PC-3 (cell line): ENCODE measurements at regions not wholly inside any gene's neighbourhood (a gene's known extent, or its start where the extent isn't known, plus 50 kb on each side); places are given as distances from the start of the nearest gene placed in this dataset.

ENCODE experiments used
- ATAC-seq: fragments of 200-7000 bp; cut with Tn5 transposase; 2 replicates; pipeline ENCODE4 v1.9.1; 2020; ENCODE audit warnings: mild to moderate bottlenecking, moderate library complexity
- BruUV-seq: library from RNA; stranded (reverse); fragments of 400-500 nt; replicated peaks from 2 replicates; lab custom pipeline; 2021; lab: Mats Ljungman, UMichigan
- CTCF ChIA-PET: fragments of 300-600 bp; sonication (Branson Sonifier 250); formaldehyde crosslinking; loops from one replicate; lab custom pipeline; 2022; ENCODE audit warnings: antibody characterized with exemption; lab: Charles Lee
- POLR2A ChIA-PET: fragments of 300-600 bp; sonication (Branson Sonifier 250); formaldehyde crosslinking; loops from one replicate; lab custom pipeline; 2022; ENCODE audit warnings: antibody characterized with exemption; ENCODE audit not compliant: unreplicated experiment; lab: Charles Lee
- DNase-seq: peaks from one replicate; pipeline ENCODE4 v3.0.0-alpha.2; 2015
- H2AFZ ChIP-seq: fragments of 300-600 bp; sonication (generic); 2 replicates; pipeline ENCODE4 v1.6.0; 2016; ENCODE audit warnings: antibody characterized with exemption, low read length
- H3F3A ChIP-seq: fragments of 300-600 bp; sonication (generic); one replicate; pipeline ENCODE4 v1.6.0; 2017; ENCODE audit warnings: antibody characterized with exemption, low read length, control low read depth, mild to moderate bottlenecking; ENCODE audit not compliant: unreplicated experiment
- H3K27ac ChIP-seq: fragments of 300-600 bp; sonication (generic); 2 replicates; pipeline ENCODE4 v1.5.1; 2016; ENCODE audit warnings: mild to moderate bottlenecking, low read length
- H3K27me3 ChIP-seq: fragments of 300-600 bp; sonication (generic); 2 replicates; pipeline ENCODE4 v1.6.1; 2016; ENCODE audit warnings: low read length, mixed read lengths
- H3K36me3 ChIP-seq: fragments of 300-600 bp; sonication (generic); 2 replicates; pipeline ENCODE4 v1.6.1; 2016; ENCODE audit warnings: low read depth, mixed run types, low read length, mixed read lengths
- H3K4me1 ChIP-seq: fragments of 300-600 bp; sonication (generic); 2 replicates; pipeline ENCODE4 v1.5.1; 2016; ENCODE audit warnings: low read length; ENCODE audit not compliant: insufficient read depth
- H3K4me2 ChIP-seq: fragments of 300-600 bp; sonication (generic); 2 replicates; pipeline ENCODE4 v1.6.0; 2016; ENCODE audit warnings: low read length
- H3K4me3 ChIP-seq: fragments of 300-600 bp; sonication (generic); 2 replicates; pipeline ENCODE4 v1.5.1; 2016; ENCODE audit warnings: mild to moderate bottlenecking, low read length, mixed read lengths
- H3K79me2 ChIP-seq: fragments of 300-600 bp; sonication (generic); 2 replicates; pipeline ENCODE4 v1.6.1; 2017; ENCODE audit warnings: low read length, mixed read lengths
- H3K9ac ChIP-seq: fragments of 300-600 bp; sonication (generic); 2 replicates; pipeline ENCODE4 v1.6.0; 2016; ENCODE audit warnings: mild to moderate bottlenecking, low read length
- H3K9me2 ChIP-seq: fragments of 300-600 bp; sonication (generic); replicated peaks from 2 replicates; pipeline ENCODE4 v1.6.1; 2016; ENCODE audit warnings: mixed run types, low read length, mixed read lengths
- H3K9me3 ChIP-seq: fragments of 300-600 bp; sonication (generic); 2 replicates; pipeline ENCODE4 v1.6.1; 2016; ENCODE audit warnings: low read length, mixed read lengths
- H4K20me1 ChIP-seq: fragments of 300-600 bp; sonication (generic); 2 replicates; pipeline ENCODE4 v1.6.1; 2016; ENCODE audit warnings: low read length, mixed read lengths
- EZH2 ChIP-seq: fragments of 300-600 bp; sonication (generic); IDR thresholded peaks from one replicate; pipeline ENCODE4 v1.6.1; 2017; ENCODE audit warnings: antibody characterized with exemption, mild to moderate bottlenecking, low read length; ENCODE audit not compliant: unreplicated experiment
- EZH2phosphoT487 ChIP-seq: fragments of 300-600 bp; sonication (generic); IDR thresholded peaks from 2 replicates; pipeline ENCODE4 v1.6.1; 2018; ENCODE audit warnings: mild to moderate bottlenecking, antibody characterized with exemption, low read length, borderline replicate concordance
- intact Hi-C: fragments of 100-400 bp; cut with micrococcal nuclease; formaldehyde crosslinking; loops from 2 replicates; pipeline ENCODE4 v1.9.0; 2023
- TF ChIP-seq, protein P1 (sequence below): fragments of 300-600 bp; sonication (generic); conservative IDR thresholded peaks from 2 replicates; pipeline ENCODE4 v1.5.1; 2017; ENCODE audit warnings: antibody characterized with exemption, low read depth, mild to moderate bottlenecking, low read length

DNA sequence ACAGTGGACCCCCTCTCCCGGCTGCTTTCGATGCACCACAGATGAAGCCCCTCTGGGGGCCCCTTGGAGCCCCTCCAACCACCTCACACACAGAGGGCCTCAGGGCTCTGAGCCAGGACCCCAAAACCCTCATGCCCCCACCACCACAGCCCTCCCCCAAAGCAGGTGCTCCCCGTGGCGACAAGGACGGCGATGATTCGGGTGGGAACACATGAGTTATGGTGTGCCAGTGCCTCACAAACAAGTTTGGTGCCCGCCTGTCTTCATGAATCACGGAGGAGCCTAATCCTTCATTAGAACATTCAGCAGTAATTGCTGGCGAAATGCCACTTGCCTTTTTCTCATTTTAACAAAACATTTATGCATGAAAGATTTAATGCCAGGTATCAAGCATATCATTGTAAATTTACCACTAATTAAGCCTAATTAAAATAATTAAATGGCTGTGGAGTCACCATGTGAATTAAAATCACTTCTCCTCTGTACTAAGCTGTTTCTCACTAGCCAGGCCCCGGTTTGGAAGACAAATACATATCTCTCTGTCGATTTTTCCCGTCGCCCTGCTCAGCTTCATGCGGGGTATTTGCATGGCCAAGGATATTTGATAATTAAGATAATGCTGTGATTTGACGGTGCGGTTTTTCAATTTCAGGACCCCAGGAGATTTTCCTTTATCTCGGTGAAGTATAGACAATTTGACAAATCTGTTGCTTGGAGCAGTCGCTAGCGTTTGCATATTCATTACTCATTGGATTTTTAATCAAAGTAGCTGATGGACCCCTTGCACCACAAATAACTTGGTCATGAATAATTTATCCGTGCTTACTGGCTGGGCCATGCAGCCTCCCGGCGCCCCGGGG is 157.0 kb downstream of the TLE3 start:
- no TSS peak for BruUV-seq
- no peaks in the 10 kb centered on the region for H3K4me1 ChIP-seq
- CTCF ChIA-PET = no interaction called here
- ATAC-seq = no peak
- H3K27me3 ChIP-seq = peaks cover 26% of the 10 kb centered on the region
- DNase-seq = no peak
- no peaks in the 10 kb centered on the region for H3K9me2 ChIP-seq
- H4K20me1 ChIP-seq = no peaks in the 10 kb centered on the region
- H3K9me3 ChIP-seq = no peaks in the 10 kb centered on the region
- H3F3A ChIP-seq = no peaks in the 10 kb centered on the region
- H3K4me3 ChIP-seq = no peak overlapping the region
- H3K27ac ChIP-seq = no peak overlapping the region
- TF ChIP-seq, protein P1, sequence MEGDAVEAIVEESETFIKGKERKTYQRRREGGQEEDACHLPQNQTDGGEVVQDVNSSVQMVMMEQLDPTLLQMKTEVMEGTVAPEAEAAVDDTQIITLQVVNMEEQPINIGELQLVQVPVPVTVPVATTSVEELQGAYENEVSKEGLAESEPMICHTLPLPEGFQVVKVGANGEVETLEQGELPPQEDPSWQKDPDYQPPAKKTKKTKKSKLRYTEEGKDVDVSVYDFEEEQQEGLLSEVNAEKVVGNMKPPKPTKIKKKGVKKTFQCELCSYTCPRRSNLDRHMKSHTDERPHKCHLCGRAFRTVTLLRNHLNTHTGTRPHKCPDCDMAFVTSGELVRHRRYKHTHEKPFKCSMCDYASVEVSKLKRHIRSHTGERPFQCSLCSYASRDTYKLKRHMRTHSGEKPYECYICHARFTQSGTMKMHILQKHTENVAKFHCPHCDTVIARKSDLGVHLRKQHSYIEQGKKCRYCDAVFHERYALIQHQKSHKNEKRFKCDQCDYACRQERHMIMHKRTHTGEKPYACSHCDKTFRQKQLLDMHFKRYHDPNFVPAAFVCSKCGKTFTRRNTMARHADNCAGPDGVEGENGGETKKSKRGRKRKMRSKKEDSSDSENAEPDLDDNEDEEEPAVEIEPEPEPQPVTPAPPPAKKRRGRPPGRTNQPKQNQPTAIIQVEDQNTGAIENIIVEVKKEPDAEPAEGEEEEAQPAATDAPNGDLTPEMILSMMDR = no peak
- no peaks in the 10 kb centered on the region for H3K79me2 ChIP-seq
- no peak overlapping the region for H3K9ac ChIP-seq
- H3K36me3 ChIP-seq = no peaks in the 10 kb centered on the region
- intact Hi-C loops = no loop called here
- H2AFZ ChIP-seq = no peak overlapping the region
- no peak overlapping the region for H3K4me2 ChIP-seq
- POLR2A ChIA-PET = no interaction called here

DNA sequence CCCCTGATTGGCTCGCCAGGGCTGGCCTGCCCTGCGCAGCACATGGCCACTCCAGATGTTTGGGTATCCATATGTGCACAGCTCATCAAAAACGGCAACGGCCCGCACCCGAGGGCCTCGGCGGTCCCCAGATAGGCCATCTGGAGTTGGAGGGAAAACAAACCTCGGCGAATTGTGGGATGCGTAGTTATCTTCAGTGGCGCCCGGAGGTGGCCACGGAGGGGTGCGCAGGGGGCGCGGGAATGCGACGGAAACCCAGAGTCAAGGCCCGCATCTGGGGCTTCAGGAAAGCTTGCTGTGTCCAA is 156.5 kb downstream of the TLE3 start:
- DNase-seq (no peak), ATAC-seq (no peak)
- H3F3A ChIP-seq = no peaks in the 10 kb centered on the region
- no peaks in the 10 kb centered on the region for H3K9me3 ChIP-seq
- H3K36me3 ChIP-seq = no peaks in the 10 kb centered on the region
- no peak overlapping the region for H3K4me3 ChIP-seq
- H3K4me1 ChIP-seq = no peaks in the 10 kb centered on the region
- no peak overlapping the region for H3K4me2 ChIP-seq
- TF ChIP-seq, protein P1 = no peak
- TF ChIP-seq EZH2 = no peak
- no peak for TF ChIP-seq EZH2phosphoT487
- peaks cover 28% of the 10 kb centered on the region for H3K27me3 ChIP-seq
- ChIA-PET POLR2A (no interaction called here), CTCF (no interaction called here)
- H2AFZ ChIP-seq = no peak overlapping the region
- no peak overlapping the region for H3K27ac ChIP-seq
- no TSS peak for BruUV-seq
- no peak overlapping the region for H3K9ac ChIP-seq
- intact Hi-C loops = no loop called here
- no peaks in the 10 kb centered on the region for H4K20me1 ChIP-seq
- H3K9me2 ChIP-seq = no peaks in the 10 kb centered on the region
- H3K79me2 ChIP-seq = no peaks in the 10 kb centered on the region

DNA sequence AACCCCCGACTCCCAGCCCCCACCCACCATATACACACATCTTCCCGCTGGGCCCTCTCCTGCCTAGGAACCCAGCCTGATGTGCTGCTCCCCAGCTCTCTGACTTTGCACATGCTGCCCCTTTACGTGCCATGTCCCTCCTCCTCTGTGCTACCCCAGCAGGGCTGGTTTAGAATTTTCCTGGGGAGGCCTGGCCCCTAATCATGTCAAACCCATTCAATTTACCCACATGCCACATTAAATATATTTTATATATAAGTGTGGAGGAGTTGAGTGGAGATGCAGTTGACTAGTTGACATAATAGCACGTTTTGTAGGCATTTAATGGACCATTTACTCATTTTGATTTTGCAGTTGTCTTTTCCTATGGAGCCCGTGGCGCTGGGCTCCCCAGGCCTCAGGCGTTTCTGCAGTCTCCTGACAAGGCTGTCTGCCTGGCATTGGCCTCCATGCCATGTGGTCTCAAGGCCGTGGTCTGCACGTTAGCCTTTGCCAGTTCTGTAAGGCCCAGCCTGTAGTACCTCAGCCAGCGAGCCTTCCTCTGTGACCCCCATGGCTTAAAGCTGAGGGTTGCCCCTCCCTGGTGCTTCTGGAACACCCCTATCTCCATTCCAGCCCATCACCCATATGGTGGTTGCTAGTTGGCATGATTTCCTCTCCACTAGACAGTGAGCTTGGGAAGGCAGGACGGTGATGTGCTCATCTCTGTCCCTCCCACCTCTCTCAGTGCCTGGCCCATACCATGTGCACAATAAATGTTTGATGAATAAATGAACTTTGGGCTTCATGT is 155.8 kb downstream of the TLE3 start:
- no TSS peak for BruUV-seq
- intact Hi-C loops = no loop called here
- DNase-seq (no peak), ATAC-seq (no peak)
- Histone ChIP-seq H3K9me2 (no peaks in the 10 kb centered on the region), H3K9ac (no peak overlapping the region), H3F3A (no peaks in the 10 kb centered on the region), H3K27me3 (peaks cover 29% of the 10 kb centered on the region), H4K20me1 (no peaks in the 10 kb centered on the region), H3K27ac (no peak overlapping the region), H3K4me2 (no peak overlapping the region), H3K9me3 (no peaks in the 10 kb centered on the region), H3K4me1 (no peaks in the 10 kb centered on the region), H3K36me3 (no peaks in the 10 kb centered on the region), H2AFZ (no peak overlapping the region), H3K79me2 (no peaks in the 10 kb centered on the region), H3K4me3 (no peak overlapping the region)
- ChIA-PET POLR2A (no interaction called here), CTCF (no interaction called here)
- TF ChIP-seq EZH2 = no peak
